WTC11 (cell line): ENCODE measurements at regions not wholly inside any gene's neighbourhood (a gene's known extent, or its start where the extent isn't known, plus 50 kb on each side); places are given as distances from the start of the nearest gene placed in this dataset.

Experiments used
- ATAC-seq: fragments of 200-7000 bp; cut with Tn5 transposase; 2 replicates; pipeline ENCODE4 v1.10.0; 2021; ENCODE audit warnings: mild to moderate bottlenecking, moderate library complexity
- CTCF ChIA-PET: fragments of 300-600 bp; sonication (Branson Sonifier 250); formaldehyde crosslinking; loops from one replicate; lab custom pipeline; 2021; ENCODE audit warnings: antibody characterized with exemption; lab: Charles Lee
- POLR2A ChIA-PET: fragments of 350-600 bp; sonication (Branson Sonifier 250); formaldehyde crosslinking; loops from one replicate; lab custom pipeline; 2021; ENCODE audit warnings: antibody characterized with exemption; lab: Charles Lee
- DNase-seq: peaks from one replicate; pipeline ENCODE4 v3.0.0; 2021; ENCODE audit warnings: low spot score
- H3K27ac Mint-ChIP-seq: 2 replicates; pipeline ENCODE4 v1.8.0; 2021; ENCODE audit warnings: mixed read lengths
- H3K27me3 Mint-ChIP-seq: 2 replicates; pipeline ENCODE4 v1.8.0; 2021; ENCODE audit warnings: low read depth, mild to moderate bottlenecking, moderate library complexity, mixed read lengths
- H3K36me3 Mint-ChIP-seq: 2 replicates; pipeline ENCODE4 v1.8.0; 2021; ENCODE audit warnings: mixed read lengths
- H3K4me1 Mint-ChIP-seq: 2 replicates; pipeline ENCODE4 v1.8.0; 2022; ENCODE audit warnings: mixed read lengths
- H3K4me3 Mint-ChIP-seq: 2 replicates; pipeline ENCODE4 v1.8.0; 2021; ENCODE audit warnings: mild to moderate bottlenecking, moderate library complexity, mixed read lengths
- H3K9me3 Mint-ChIP-seq: 2 replicates; pipeline ENCODE4 v1.8.0; 2021; ENCODE audit warnings: mixed read lengths
- ELF4 ChIP-seq: sonication (generic); formaldehyde crosslinking; IDR thresholded peaks from 2 replicates; pipeline ENCODE4 v1.8.1; 2022; ENCODE audit warnings: low read depth, mild to moderate bottlenecking, moderate library complexity, missing genetic modification reagents
- ESRRA ChIP-seq: sonication (generic); formaldehyde crosslinking; IDR thresholded peaks from 2 replicates; pipeline ENCODE4 v1.8.1; 2022; ENCODE audit warnings: mild to moderate bottlenecking, missing genetic modification reagents, borderline replicate concordance
- ETV6 ChIP-seq: sonication (generic); formaldehyde crosslinking; IDR thresholded peaks from 2 replicates; pipeline ENCODE4 v1.8.1; 2022; ENCODE audit warnings: mild to moderate bottlenecking, missing genetic modification reagents
- FOXJ3 ChIP-seq: sonication (generic); formaldehyde crosslinking; IDR thresholded peaks from 2 replicates; pipeline ENCODE4 v1.9.0; 2021; ENCODE audit warnings: missing genetic modification reagents, mild to moderate bottlenecking, borderline replicate concordance
- FOXP1 ChIP-seq: sonication (generic); formaldehyde crosslinking; IDR thresholded peaks from 2 replicates; pipeline ENCODE4 v1.8.0; 2022; ENCODE audit warnings: missing genetic modification reagents, mild to moderate bottlenecking, moderate library complexity, borderline replicate concordance
- IRF2 ChIP-seq: sonication (generic); formaldehyde crosslinking; IDR thresholded peaks from 2 replicates; pipeline ENCODE4 v1.8.0; 2022; ENCODE audit warnings: low read depth, missing genetic modification reagents, borderline replicate concordance
- JAZF1 ChIP-seq: fragments of 250-450 bp; sonication (Bioruptor Pico); IDR thresholded peaks from 2 replicates; pipeline ENCODE4 v1.9.0; 2021; ENCODE audit warnings: moderate library complexity, mild to moderate bottlenecking, inconsistent platforms
- NFE2L1 ChIP-seq: sonication (generic); formaldehyde crosslinking; IDR thresholded peaks from 2 replicates; pipeline ENCODE4 v1.8.1; 2023; ENCODE audit warnings: missing genetic modification reagents
- NFYB ChIP-seq: sonication (generic); formaldehyde crosslinking; conservative IDR thresholded peaks from 2 replicates; pipeline ENCODE4 v1.8.0; 2022; ENCODE audit warnings: low read depth, missing genetic modification reagents
- PRRX2 ChIP-seq: fragments of 250-450 bp; sonication (Bioruptor Pico); IDR thresholded peaks from 2 replicates; pipeline ENCODE4 v1.8.0; 2021; ENCODE audit warnings: mild to moderate bottlenecking
- SMAD3 ChIP-seq: sonication (generic); formaldehyde crosslinking; IDR thresholded peaks from 2 replicates; pipeline ENCODE4 v1.8.0; 2022; ENCODE audit warnings: missing genetic modification reagents, mild to moderate bottlenecking, borderline replicate concordance
- SMAD4 ChIP-seq: sonication (generic); formaldehyde crosslinking; IDR thresholded peaks from 2 replicates; pipeline ENCODE4 v1.8.0; 2022; ENCODE audit warnings: mild to moderate bottlenecking, missing genetic modification reagents
- SOX15 ChIP-seq: fragments of 250-450 bp; sonication (Bioruptor Pico); IDR thresholded peaks from 2 replicates; pipeline ENCODE4 v1.9.0; 2021; ENCODE audit warnings: mild to moderate bottlenecking
- TEAD1 ChIP-seq: sonication (generic); formaldehyde crosslinking; IDR thresholded peaks from 2 replicates; pipeline ENCODE4 v1.8.0; 2022; ENCODE audit warnings: mild to moderate bottlenecking, missing genetic modification reagents
- TP53 ChIP-seq: sonication (generic); formaldehyde crosslinking; IDR thresholded peaks from 2 replicates; pipeline ENCODE4 v1.8.1; 2023; ENCODE audit warnings: mild to moderate bottlenecking, missing genetic modification reagents
- ZNF121 ChIP-seq: sonication (generic); formaldehyde crosslinking; IDR thresholded peaks from 2 replicates; pipeline ENCODE4 v1.8.0; 2023; ENCODE audit warnings: missing genetic modification reagents
- ZNF232 ChIP-seq: sonication (generic); formaldehyde crosslinking; IDR thresholded peaks from 2 replicates; pipeline ENCODE4 v1.8.0; 2022; ENCODE audit warnings: mild to moderate bottlenecking, missing genetic modification reagents
- ZNF423 ChIP-seq: fragments of 250-450 bp; sonication (Bioruptor Pico); IDR thresholded peaks from 2 replicates; pipeline ENCODE4 v2.1.2; 2022; ENCODE audit warnings: mild to moderate bottlenecking, moderate library complexity
- TF ChIP-seq, protein P1 (sequence below): sonication (generic); formaldehyde crosslinking; IDR thresholded peaks from 2 replicates; pipeline ENCODE4 v1.8.1; 2023; ENCODE audit warnings: mild to moderate bottlenecking, missing genetic modification reagents
- TF ChIP-seq, protein P2 (sequence below): sonication (generic); formaldehyde crosslinking; conservative IDR thresholded peaks from 2 replicates; pipeline ENCODE4 v1.8.1; 2022; ENCODE audit warnings: mild to moderate bottlenecking, missing genetic modification reagents
- TF ChIP-seq, protein P3 (sequence below): sonication (generic); formaldehyde crosslinking; IDR thresholded peaks from 2 replicates; pipeline ENCODE4 v1.8.1; 2023; ENCODE audit warnings: mild to moderate bottlenecking, missing genetic modification reagents, borderline replicate concordance
- TF ChIP-seq, protein P4 (sequence below): sonication (generic); formaldehyde crosslinking; IDR thresholded peaks from 2 replicates; pipeline ENCODE4 v1.8.1; 2023; ENCODE audit warnings: mild to moderate bottlenecking, moderate library complexity, missing genetic modification reagents
- TF ChIP-seq, protein P5 (sequence below): sonication (generic); formaldehyde crosslinking; IDR thresholded peaks from 2 replicates; pipeline ENCODE4 v1.8.1; 2023; ENCODE audit warnings: mild to moderate bottlenecking, missing genetic modification reagents

DNA sequence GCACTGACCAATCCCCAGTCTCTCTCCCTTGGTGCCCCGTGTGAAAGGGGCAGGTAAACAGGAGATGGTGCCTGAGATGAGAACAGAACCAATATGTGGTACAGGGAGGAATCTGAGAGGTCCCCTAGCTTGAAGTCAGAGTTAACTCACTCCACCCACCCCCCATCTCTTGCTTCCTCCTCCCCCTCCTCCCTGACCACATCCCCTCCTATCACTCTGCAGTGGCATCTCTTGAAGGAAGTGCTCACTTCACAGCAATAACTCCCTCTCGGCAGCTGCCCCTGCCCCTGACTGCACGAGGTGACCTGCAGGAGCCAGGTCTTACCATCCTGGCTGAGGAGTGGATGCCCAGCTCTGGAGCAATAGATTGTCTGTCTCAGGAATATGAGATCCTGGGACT lies 224.0 kb downstream of the GAS1 start:
- POLR2A ChIA-PET = no interaction called here
- H3K4me1 Mint-ChIP-seq = peaks cover 28% of the 10 kb centered on the region
- CTCF ChIA-PET = interaction anchor here (0.7 kb wide), 1 partner anchor 236 kb away, joined by 4 read pairs; no protein-coding TSS in a partner anchor
- TF ChIP-seq, protein P1, sequence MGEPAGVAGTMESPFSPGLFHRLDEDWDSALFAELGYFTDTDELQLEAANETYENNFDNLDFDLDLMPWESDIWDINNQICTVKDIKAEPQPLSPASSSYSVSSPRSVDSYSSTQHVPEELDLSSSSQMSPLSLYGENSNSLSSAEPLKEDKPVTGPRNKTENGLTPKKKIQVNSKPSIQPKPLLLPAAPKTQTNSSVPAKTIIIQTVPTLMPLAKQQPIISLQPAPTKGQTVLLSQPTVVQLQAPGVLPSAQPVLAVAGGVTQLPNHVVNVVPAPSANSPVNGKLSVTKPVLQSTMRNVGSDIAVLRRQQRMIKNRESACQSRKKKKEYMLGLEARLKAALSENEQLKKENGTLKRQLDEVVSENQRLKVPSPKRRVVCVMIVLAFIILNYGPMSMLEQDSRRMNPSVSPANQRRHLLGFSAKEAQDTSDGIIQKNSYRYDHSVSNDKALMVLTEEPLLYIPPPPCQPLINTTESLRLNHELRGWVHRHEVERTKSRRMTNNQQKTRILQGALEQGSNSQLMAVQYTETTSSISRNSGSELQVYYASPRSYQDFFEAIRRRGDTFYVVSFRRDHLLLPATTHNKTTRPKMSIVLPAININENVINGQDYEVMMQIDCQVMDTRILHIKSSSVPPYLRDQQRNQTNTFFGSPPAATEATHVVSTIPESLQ (CRISPR knock-in tag) = no peak
- no peak for TF ChIP-seq ZNF423 (CRISPR knock-in tag)
- no peak for TF ChIP-seq ESRRA (CRISPR knock-in tag)
- TF ChIP-seq, protein P2, sequence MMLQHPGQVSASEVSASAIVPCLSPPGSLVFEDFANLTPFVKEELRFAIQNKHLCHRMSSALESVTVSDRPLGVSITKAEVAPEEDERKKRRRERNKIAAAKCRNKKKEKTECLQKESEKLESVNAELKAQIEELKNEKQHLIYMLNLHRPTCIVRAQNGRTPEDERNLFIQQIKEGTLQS (CRISPR knock-in tag) = no peak
- no peak for TF ChIP-seq JAZF1 (CRISPR knock-in tag)
- H3K27ac Mint-ChIP-seq = no peak overlapping the region
- H3K9me3 Mint-ChIP-seq = 0 out of 2 replicates have a peak, but pooled peaks cover 3% of the 10 kb centered on the region
- no peaks in the 10 kb centered on the region for H3K27me3 Mint-ChIP-seq
- H3K4me3 Mint-ChIP-seq = no peak overlapping the region
- ATAC-seq (no peak), DNase-seq (no peak)
- no peaks in the 10 kb centered on the region for H3K36me3 Mint-ChIP-seq

DNA sequence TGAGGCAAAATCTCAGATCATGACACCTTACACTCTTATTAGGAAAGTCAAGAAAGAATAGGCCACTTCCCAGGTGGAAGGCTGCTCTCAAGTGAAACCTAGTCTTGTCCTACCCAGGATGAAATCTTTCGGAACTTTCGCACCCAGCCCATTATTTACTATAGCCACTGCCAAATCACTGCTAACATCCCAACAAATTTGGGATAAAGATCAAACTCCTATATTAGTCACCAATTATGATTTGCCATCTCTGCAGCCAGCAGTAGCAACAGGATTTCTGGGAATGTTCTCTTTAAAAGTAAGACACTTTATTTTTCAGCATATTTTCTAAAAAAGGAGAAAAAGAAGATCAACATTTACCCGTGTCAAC lies 224.6 kb downstream of the GAS1 start:
- ATAC-seq (no peak), DNase-seq (no peak)
- 0 out of 2 replicates have a peak, but pooled peaks cover 3% of the 10 kb centered on the region for H3K9me3 Mint-ChIP-seq
- POLR2A ChIA-PET = no interaction called here
- no peak overlapping the region for H3K4me3 Mint-ChIP-seq
- TF ChIP-seq JAZF1 (CRISPR knock-in tag) = no peak
- TF ChIP-seq SMAD4 (CRISPR knock-in tag) = no peak
- TF ChIP-seq, protein P3, sequence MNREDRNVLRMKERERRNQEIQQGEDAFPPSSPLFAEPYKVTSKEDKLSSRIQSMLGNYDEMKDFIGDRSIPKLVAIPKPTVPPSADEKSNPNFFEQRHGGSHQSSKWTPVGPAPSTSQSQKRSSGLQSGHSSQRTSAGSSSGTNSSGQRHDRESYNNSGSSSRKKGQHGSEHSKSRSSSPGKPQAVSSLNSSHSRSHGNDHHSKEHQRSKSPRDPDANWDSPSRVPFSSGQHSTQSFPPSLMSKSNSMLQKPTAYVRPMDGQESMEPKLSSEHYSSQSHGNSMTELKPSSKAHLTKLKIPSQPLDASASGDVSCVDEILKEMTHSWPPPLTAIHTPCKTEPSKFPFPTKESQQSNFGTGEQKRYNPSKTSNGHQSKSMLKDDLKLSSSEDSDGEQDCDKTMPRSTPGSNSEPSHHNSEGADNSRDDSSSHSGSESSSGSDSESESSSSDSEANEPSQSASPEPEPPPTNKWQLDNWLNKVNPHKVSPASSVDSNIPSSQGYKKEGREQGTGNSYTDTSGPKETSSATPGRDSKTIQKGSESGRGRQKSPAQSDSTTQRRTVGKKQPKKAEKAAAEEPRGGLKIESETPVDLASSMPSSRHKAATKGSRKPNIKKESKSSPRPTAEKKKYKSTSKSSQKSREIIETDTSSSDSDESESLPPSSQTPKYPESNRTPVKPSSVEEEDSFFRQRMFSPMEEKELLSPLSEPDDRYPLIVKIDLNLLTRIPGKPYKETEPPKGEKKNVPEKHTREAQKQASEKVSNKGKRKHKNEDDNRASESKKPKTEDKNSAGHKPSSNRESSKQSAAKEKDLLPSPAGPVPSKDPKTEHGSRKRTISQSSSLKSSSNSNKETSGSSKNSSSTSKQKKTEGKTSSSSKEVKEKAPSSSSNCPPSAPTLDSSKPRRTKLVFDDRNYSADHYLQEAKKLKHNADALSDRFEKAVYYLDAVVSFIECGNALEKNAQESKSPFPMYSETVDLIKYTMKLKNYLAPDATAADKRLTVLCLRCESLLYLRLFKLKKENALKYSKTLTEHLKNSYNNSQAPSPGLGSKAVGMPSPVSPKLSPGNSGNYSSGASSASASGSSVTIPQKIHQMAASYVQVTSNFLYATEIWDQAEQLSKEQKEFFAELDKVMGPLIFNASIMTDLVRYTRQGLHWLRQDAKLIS (CRISPR knock-in tag) = no peak
- TF ChIP-seq NFE2L1 = no peak
- TF ChIP-seq FOXJ3 (CRISPR knock-in tag) = no peak
- no peak for TF ChIP-seq IRF2 (CRISPR knock-in tag)
- no peak for TF ChIP-seq SMAD3 (CRISPR knock-in tag)
- no peaks in the 10 kb centered on the region for H3K36me3 Mint-ChIP-seq
- H3K4me1 Mint-ChIP-seq = peaks cover 28% of the 10 kb centered on the region
- H3K27me3 Mint-ChIP-seq = no peaks in the 10 kb centered on the region
- H3K27ac Mint-ChIP-seq = no peak overlapping the region
- CTCF ChIA-PET = interaction anchor here (1.4 to 1.6 kb wide), 3 partner anchors 79 to 541 kb away, joined by 3 to 4 read pairs (median 3); no protein-coding TSS in a partner anchor

DNA sequence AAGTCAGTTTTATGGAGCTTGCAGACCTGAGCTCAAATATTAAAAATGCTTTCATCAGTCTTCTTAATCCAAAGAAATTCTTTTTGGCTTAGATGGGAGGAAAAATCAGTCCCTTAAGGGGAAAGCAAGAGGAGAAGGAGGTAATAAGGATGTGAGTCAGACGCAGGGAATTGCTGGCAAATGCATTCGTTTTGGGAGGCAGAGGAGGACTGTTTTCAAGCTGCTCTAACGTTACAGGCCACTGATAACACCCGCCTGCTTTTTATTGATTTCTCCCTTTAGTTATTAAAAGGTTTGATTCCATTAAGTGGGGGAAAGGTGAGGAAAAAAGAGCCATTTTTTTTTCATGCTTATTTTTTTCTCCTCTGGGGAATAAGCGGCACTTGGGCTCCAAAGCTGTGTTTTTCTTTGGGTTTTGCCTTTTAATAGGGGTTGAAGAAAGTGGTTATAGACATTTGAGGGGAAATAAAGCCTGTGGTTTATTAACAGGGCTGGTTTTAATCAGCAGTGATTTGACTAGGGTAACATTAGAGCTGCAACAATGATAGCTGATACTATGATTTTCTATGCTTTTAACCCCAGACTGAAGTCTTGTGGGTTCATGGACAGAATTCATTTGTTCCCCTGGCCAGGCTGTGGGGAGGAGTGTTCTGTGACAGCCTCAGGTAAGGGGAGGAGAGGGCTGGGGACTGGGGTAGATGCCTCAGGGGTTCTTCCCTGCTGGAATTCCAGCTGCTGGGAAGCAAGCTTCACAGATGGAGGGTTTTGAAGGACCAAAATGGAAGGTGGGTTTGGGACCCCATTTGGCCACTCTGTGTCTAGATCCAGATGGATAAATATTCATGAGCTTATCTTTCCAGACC lies 225.2 kb downstream of the GAS1 start:
- no peak overlapping the region for H3K4me3 Mint-ChIP-seq
- peaks cover 28% of the 10 kb centered on the region for H3K4me1 Mint-ChIP-seq
- ATAC-seq (peak; percentile 22; the same call in 1 of the 2 replicates), DNase-seq (no peak)
- H3K9me3 Mint-ChIP-seq = 0 out of 2 replicates have a peak, but pooled peaks cover 3% of the 10 kb centered on the region
- POLR2A ChIA-PET = no interaction called here
- peak overlapping the region; percentile 24; the same call in 1 of the 2 replicates for H3K27ac Mint-ChIP-seq
- no peaks in the 10 kb centered on the region for H3K27me3 Mint-ChIP-seq
- CTCF ChIA-PET = interaction anchor here (1.4 to 1.6 kb wide), 3 partner anchors 80 to 541 kb away, joined by 3 to 4 read pairs (median 3); no protein-coding TSS in a partner anchor
- H3K36me3 Mint-ChIP-seq = no peaks in the 10 kb centered on the region
- TF ChIP-seq PRRX2 = no peak
- no peak for TF ChIP-seq TEAD1 (CRISPR knock-in tag)
- TF ChIP-seq TP53 (CRISPR knock-in tag) = no peak
- no peak for TF ChIP-seq ELF4 (CRISPR knock-in tag)
- TF ChIP-seq, protein P4, sequence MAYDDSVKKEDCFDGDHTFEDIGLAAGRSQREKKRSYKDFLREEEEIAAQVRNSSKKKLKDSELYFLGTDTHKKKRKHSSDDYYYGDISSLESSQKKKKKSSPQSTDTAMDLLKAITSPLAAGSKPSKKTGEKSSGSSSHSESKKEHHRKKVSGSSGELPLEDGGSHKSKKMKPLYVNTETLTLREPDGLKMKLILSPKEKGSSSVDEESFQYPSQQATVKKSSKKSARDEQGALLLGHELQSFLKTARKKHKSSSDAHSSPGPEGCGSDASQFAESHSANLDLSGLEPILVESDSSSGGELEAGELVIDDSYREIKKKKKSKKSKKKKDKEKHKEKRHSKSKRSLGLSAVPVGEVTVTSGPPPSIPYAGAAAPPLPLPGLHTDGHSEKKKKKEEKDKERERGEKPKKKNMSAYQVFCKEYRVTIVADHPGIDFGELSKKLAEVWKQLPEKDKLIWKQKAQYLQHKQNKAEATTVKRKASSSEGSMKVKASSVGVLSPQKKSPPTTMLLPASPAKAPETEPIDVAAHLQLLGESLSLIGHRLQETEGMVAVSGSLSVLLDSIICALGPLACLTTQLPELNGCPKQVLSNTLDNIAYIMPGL (CRISPR knock-in tag) = no peak
- TF ChIP-seq IRF2 (CRISPR knock-in tag) = no peak
- no peak for TF ChIP-seq ZNF121
- TF ChIP-seq NFYB (CRISPR knock-in tag) = no peak
- TF ChIP-seq ETV6 (CRISPR knock-in tag) = no peak
- TF ChIP-seq ZNF232 (CRISPR knock-in tag) = no peak
- no peak for TF ChIP-seq ESRRA (CRISPR knock-in tag)
- TF ChIP-seq, protein P5, sequence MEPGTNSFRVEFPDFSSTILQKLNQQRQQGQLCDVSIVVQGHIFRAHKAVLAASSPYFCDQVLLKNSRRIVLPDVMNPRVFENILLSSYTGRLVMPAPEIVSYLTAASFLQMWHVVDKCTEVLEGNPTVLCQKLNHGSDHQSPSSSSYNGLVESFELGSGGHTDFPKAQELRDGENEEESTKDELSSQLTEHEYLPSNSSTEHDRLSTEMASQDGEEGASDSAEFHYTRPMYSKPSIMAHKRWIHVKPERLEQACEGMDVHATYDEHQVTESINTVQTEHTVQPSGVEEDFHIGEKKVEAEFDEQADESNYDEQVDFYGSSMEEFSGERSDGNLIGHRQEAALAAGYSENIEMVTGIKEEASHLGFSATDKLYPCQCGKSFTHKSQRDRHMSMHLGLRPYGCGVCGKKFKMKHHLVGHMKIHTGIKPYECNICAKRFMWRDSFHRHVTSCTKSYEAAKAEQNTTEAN (CRISPR knock-in tag) = no peak
- no peak for TF ChIP-seq SOX15 (CRISPR knock-in tag)
- no peak for TF ChIP-seq FOXP1 (CRISPR knock-in tag)
